ENCODE measurements at regions not wholly inside any gene's neighbourhood (a gene's known extent, or its start where the extent isn't known, plus 50 kb on each side); places are given as distances from the start of the nearest gene placed in this dataset.

DNA sequence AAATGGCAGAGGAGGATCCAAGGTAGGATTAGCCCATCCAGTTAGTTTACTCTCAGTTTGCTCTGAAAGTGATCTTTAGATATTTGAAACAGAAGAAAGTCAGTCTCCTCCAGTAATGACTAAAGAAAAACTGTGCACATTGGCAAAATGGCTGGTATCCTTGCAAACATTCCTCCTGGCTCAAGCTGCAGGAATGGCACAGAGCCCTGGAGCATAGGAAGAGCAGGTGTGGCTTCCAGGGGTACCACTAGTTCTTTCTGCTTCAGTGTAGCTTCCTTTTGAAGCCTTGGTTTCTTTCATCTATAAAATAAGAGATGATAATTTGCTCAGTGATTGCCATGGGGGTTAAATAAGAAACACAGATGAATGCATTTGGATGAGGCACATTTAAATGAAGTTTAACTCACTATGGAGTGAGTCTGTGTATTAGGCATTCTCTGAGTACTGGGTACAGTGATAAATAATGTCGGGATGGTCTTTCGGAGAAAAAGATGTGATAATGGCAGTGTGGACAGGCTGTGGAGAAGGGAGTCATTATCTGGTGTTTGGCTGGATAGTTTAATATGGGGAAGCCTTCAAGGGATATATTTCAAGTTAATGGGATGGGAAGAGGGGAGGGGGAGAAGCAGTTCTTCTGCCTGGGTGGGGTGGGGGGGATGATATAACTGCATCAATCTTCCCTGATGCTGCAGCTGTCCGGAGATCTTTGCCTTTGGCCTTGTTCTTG lies 217.3 kb upstream of the KLF4 start:
- 49% methylated on average over 2 of the region's 3 CpGs; no CpG with 5 or more reads in 1 of the 2 experiments for WGBS, 2 experiments (ENCODE audit: extremely low coverage in 2 of 2, insufficient read length in 1 of 2)
- ATAC-seq (ENCODE audit: low read depth): no peak
- no TSS peak for BruUV-seq (replicated peaks)

More for the DNA sequence above, 217.3 kb upstream of the KLF4 start:
- H3K9ac ChIP-seq (ENCODE audit: low read depth, low read length): no peak overlapping the region
- H4K8ac ChIP-seq (ENCODE audit: low read depth in 2 of 2, low read length in 2 of 2): no peak overlapping the region
- no peak overlapping the region; the same call in 1 of the 2 replicates for H2BK20ac ChIP-seq (ENCODE audit: low read depth, low read length)
- H3K9me1 ChIP-seq (ENCODE audit: insufficient read depth, low read length): peaks cover 10% of the 10 kb centered on the region; the same call in 1 of the 2 replicates
- no peaks in the 10 kb centered on the region; the same call in 1 of the 2 replicates for H3K27me3 ChIP-seq (ENCODE audit: control insufficient read depth, insufficient read depth, low read length)
- peak overlapping the region; percentile 8; the same call in 1 of the 2 replicates for H3K27ac ChIP-seq (ENCODE audit: insufficient read depth, low read length)
- peak overlapping the region; percentile 22; the same call in 1 of the 2 replicates for H2AK5ac ChIP-seq (ENCODE audit: low read depth, low read length)
- POLR2A ChIA-PET (ENCODE audit: unreplicated experiment): no interaction called here
- TF ChIP-seq ELK1 (IDR thresholded peaks at IDR 0.05; ENCODE audit: borderline replicate concordance, low read depth, low read length) (no peak), MAZ (IDR thresholded peaks at IDR 0.05; ENCODE audit: borderline replicate concordance, low read depth, low read length) (no peak), NFE2L2 (IDR thresholded peaks at IDR 0.05; ENCODE audit: low read depth, low read length) (no peak), POLR2A (IDR thresholded peaks at IDR 0.05; ENCODE audit: low read depth, low read length) (no peak), MXI1 (IDR thresholded peaks at IDR 0.05; ENCODE audit: borderline replicate concordance, low read depth, low read length) (no peak), RFX5 (IDR thresholded peaks at IDR 0.05; ENCODE audit: low read depth, low read length) (no peak)
- H3K79me1 ChIP-seq (ENCODE audit: low read depth in 1 of 2, low read length in 2 of 2): no peaks in the 10 kb centered on the region
- peak overlapping the region; percentile 57; the same call in 2 of the 3 replicates for H2BK15ac ChIP-seq (ENCODE audit: low read depth, low read length)
- H3K4me3 ChIP-seq (ENCODE audit: insufficient read depth, low read depth, low read length): no peak overlapping the region
- no peaks in the 10 kb centered on the region for H4K20me1 ChIP-seq (ENCODE audit: insufficient read depth, low read length)
- 0 out of 2 replicates have a peak overlapping the region, but pooled peaks have one; percentile 14 for H3K4ac ChIP-seq (ENCODE audit: low read depth, low read length)
- H3K4me2 ChIP-seq (ENCODE audit: low read depth, low read length): no peak overlapping the region
- H2BK5ac ChIP-seq (ENCODE audit: low read depth, low read length, poor library complexity, severe bottlenecking): no peak overlapping the region
- H3K56ac ChIP-seq (ENCODE audit: extremely low read depth, insufficient read depth, low read length): no peak overlapping the region
- in situ Hi-C loops (cut with MboI; ENCODE audit: low sequenced_read_pairs): no loop called here
- intact Hi-C loops (cut with micrococcal nuclease): loop anchor here (5.0 to 10.0 kb wide), 2 partner anchors 70 to 858 kb away; no protein-coding TSS in a partner anchor
- H3K9me3 ChIP-seq (ENCODE audit: control insufficient read depth, insufficient read depth, low read length): no peaks in the 10 kb centered on the region; the same call in 1 of the 2 replicates
- CTCF ChIA-PET: no interaction called here
- DNase-seq: no peak
- no peak overlapping the region for H3K23ac ChIP-seq (ENCODE audit: low read depth, low read length)
- H2AFZ ChIP-seq (replicated peaks; ENCODE audit: low read length, poor library complexity): no peak overlapping the region
- peaks cover 8% of the 10 kb centered on the region for H3K4me1 ChIP-seq (ENCODE audit: control insufficient read depth, insufficient read depth, low read length)
- H3K36me3 ChIP-seq (ENCODE audit: control insufficient read depth, insufficient read depth, low read length): no peaks in the 10 kb centered on the region
- H2AK9ac ChIP-seq (replicated peaks; ENCODE audit: low read depth, low read length, poor library complexity): no peak overlapping the region
- dilution Hi-C loops (cut with HindIII; ENCODE audit: low sequenced_read_pairs, unreplicated experiment): no loop called here
- H3K18ac ChIP-seq (ENCODE audit: low read depth, low read length): peak overlapping the region; percentile 60
- H3K14ac ChIP-seq (replicated peaks; ENCODE audit: low read depth, low read length): no peak overlapping the region
- no peak overlapping the region for H2BK120ac ChIP-seq (ENCODE audit: low read depth, low read length)
- no peak overlapping the region for H4K91ac ChIP-seq (ENCODE audit: insufficient read depth, low read depth, low read length)
- no peak overlapping the region for H4K5ac ChIP-seq (ENCODE audit: low read depth, low read length)
